GM19463 (cell line): ENCODE measurements at regions not wholly inside any gene's neighbourhood (a gene's known extent, or its start where the extent isn't known, plus 50 kb on each side); places are given as distances from the start of the nearest gene placed in this dataset.

ENCODE experiments used
- ATAC-seq: cut with Tn5 transposase; IDR thresholded peaks from one replicate; pipeline ENCODE4 v1.9.1; 2021; ENCODE audit warnings: mild to moderate bottlenecking, moderate library complexity; ENCODE audit not compliant: unreplicated experiment

- ATAC-seq, result no peak
These were observed 212.4 kb downstream of the HSD17B3 start for GRCh38 chr9:96089452-96090085.

DNA sequence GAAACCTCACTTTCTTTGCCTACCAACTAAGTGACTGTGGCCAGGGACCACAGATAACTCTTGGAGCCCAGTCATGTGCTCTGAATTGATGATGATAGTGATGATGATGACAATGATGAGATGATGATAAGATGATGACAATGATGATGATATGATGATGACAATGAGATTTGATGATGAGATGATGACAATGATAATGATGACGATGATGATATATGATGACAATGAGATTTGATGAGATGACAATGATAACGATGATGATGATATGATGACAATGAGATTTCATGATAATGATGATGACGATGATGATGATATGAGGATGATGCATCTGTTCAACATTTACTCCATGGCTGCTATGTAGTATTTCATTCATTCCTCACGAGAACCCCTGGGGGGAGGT lies 213.0 kb downstream of the ERCC6L2 start:
- no peak for ATAC-seq

DNA sequence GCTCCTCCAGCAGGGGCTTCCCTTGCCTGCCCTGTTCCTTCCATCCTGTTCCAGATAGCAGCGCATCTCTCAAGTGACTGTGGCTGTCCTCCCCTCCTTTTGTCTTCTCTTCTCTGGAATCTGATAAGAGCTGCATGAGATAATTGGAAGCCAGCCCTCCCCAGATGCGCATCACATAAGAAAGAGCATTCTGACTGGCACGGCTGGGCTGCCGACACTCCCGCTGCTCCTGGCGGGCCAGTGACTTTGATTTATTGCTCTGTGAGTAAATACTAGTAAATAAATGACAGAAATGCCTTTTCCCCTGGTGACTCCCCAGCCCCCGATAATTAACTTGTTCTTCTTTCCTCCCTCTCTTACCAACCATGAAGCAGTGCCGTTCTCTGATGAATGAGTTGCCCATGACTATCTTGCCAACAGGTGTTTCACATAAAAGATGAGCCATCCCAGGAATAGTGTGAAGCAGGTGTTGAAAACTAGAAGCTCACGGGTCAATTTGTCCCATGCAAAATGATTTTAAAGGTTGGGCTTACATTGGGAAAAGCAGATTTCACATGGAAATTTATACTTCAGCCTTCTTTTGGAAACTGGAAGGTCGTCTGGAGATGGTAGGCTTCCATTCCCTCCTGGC lies 212.3 kb downstream of the ERCC6L2 start:
- no peak for ATAC-seq

GRCh38 chr9:96086936-96087571 lies 211.6 kb downstream of the ERCC6L2 start:
- ATAC-seq, result no peak

GRCh38 chr9:96085491-96086143 lies 210.1 kb downstream of the ERCC6L2 start:
- no peak for ATAC-seq

GRCh38 chr9:96084331-96084734 lies 208.8 kb downstream of the ERCC6L2 start:
- no peak for ATAC-seq

- no peak for ATAC-seq
These were observed 207.2 kb downstream of the ERCC6L2 start for GRCh38 chr9:96082516-96083232.

DNA sequence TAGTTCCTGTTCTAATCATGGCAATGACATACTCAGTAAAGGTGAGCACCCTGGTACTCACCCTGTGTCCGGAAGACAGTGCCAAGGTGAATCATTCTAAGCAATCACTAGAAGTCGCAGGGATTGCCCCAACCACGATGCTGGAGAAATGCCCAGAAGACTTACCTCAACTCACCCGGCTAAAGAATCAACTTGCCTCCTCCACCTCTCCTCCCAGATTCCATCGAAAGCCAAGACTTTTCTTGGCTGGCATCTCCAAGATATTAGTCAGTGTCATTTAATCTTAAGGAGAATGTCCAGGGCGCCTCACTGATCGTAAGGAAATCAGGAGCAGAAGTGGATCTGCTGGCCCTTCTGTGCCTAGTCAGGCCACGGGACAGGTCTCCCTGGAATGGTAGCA lies 204.9 kb downstream of the ERCC6L2 start:
- ATAC-seq, result no peak

DNA sequence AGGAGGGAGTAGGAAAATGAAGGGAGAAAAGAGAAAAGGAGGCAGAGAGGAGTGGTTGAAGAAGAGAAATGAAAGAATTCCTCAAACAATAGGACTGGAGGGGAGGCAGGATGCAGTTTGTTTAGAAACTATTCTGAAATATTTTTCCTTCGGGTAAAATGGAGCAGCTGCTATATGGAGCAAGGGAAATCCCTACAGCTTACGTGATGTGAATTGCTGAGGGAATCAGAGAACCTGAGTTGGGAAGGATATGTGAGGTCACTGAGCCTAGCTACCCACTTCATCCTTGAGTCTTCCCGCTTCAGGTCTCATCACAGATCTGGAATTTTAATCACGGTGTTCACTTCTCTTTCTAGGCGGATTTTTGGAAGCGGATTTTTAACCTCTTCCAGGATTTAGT lies 204.3 kb downstream of the ERCC6L2 start:
- no peak for ATAC-seq

DNA sequence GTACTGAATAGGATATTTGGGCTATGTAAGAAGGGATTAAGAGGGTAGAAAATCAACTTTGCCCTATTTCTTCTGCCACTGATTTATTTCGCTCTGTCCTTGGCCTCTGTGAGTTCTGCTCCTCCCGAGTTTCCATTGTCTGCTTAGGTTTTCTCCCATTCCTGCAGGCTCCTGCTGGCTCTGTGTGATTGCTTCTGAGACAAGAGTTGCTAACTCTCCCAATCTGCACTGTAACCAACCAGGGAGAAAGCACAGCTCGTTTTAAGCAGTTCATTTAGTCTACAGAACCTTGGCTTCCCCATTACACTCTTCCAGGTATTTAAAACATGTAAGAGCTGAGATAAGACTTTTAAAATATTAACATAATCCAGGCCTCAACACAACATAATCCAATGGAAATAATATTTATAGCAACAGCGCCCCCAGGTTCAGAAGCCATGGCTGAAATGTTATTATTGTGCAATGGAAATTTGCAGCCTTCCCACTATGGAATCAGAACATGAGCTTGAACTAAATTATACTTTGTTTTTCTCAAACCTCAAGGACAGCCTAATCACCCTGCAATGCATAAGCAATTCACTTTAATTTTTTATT lies 203.5 kb downstream of the ERCC6L2 start:
- no peak for ATAC-seq

- no peak for ATAC-seq
These were observed 200.3 kb downstream of the ERCC6L2 start for GRCh38 chr9:96075757-96076156.

DNA sequence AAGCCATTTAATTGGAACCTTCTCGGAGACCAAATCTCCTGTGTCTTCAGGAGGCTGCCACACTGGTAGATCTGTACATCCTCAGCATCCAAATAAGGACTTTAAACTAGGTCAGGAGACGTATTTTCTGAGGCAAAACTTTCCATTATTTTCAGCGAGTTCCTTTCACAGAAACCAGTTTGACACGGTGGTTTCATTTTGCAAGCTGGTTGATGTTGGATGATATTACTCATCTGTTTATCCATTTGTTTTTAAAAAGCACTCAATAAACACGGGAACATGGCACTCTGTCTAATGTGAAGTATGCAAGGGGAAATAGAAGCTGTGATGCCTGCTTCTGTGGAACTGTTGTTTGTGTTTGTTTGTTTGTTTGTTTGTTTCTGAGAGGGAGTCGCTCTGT lies 199.6 kb downstream of the ERCC6L2 start:
- ATAC-seq, result no peak

- no peak for ATAC-seq
These were observed 198.3 kb downstream of the ERCC6L2 start for GRCh38 chr9:96073531-96074480.

- no peak for ATAC-seq
These were observed 197.4 kb downstream of the ERCC6L2 start for GRCh38 chr9:96072930-96073329.

DNA sequence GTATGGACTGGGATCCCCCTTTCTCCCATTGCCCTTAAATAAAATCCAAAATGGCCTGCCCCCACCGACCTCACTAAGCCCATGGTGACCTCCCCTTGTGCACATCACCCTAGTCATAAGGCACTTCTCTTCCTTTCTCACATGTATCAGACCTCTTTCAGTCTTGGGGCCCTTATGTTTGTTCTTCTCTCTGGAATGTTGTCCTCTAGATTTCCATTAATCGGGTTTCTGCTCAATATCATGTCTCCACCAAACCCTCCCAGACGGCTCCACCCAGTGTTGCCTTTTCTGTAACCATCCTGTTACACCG lies 196.3 kb downstream of the ERCC6L2 start:
- ATAC-seq, result no peak

DNA sequence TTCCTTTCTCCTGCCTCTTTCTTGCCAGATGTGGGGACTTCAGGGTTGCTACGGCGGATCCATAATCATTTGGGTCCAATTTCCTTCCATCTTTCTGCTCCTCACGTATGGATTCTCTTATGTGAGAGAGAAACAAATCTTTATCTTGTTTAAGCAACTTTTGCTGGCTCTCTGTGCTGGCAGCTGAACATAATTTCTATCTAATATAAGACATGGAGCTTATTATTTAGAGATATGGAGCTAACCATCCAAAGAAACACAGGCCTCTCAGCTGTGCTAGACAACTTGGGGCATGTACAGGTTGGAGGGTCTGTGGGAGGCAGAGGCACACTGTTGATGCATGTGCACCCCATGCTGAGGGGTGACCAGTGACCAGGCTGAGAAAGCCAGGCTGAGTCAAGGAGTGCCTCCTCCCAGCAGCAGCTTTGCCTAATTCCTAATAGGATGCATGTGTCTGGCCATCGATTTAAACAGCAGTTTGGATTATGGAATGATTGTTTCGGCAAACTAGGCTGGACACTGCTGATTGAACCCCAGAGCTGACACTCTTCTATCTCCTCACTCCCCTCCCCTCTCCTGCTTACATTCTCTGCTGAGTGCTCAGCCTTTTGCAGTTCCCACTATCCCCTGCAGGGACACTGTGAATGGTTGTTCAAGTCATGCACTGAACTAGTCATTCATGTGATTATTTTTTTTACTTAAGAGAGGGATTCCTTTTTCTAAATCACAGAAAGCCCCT lies 195.8 kb downstream of the ERCC6L2 start:
- ATAC-seq, result no peak

DNA sequence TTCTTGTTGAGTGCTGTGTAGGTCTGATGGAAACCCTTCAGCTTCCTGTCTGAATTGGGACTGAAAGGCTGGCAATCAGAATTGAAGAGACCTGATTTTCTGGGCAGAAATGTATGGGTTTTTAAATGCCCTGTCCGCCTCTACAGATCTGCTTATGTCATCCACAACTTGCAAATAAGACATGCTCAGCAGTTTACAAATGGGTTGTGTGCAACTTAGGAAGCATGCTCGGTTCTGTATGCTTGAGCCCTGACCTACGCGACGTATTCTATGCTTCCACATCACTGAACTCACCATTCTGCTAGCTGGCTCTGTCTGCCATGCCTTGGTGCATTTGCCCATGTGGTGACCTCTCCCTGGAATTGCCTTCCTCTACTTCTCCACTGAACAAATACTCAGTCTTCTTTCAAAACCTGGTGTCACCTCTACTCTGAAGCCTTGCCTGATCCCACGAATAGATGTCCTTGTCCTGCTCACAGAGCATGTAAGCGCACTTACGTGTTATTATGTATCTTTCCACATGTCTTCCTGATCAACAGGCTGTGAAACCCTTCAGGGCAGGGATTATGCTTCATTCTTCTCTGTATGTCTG lies 194.2 kb downstream of the ERCC6L2 start:
- no peak for ATAC-seq

GRCh38 chr9:96068511-96068910 lies 193.0 kb downstream of the ERCC6L2 start:
- ATAC-seq, result no peak

DNA sequence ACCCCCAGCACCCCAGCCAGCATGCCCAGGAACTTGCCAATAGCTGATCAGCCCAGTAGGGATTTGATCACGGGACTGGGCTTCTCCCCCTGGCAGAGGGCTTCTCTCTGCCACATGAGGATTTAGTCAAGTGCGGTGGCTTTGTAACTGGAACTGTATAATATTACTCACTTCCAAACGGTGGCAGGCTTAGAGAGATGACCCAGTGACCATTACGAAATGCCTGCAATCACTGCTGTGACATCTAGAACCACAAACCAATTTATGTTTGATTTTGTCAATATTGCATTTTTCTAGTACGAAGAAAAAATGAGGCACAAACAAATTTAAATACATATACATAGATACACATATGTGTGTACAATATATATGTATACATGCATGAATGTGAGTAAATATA lies 192.1 kb downstream of the ERCC6L2 start:
- no peak for ATAC-seq
